ENCODE measurements at regions not wholly inside any gene's neighbourhood (a gene's known extent, or its start where the extent isn't known, plus 50 kb on each side); places are given as distances from the start of the nearest gene placed in this dataset.

DNA sequence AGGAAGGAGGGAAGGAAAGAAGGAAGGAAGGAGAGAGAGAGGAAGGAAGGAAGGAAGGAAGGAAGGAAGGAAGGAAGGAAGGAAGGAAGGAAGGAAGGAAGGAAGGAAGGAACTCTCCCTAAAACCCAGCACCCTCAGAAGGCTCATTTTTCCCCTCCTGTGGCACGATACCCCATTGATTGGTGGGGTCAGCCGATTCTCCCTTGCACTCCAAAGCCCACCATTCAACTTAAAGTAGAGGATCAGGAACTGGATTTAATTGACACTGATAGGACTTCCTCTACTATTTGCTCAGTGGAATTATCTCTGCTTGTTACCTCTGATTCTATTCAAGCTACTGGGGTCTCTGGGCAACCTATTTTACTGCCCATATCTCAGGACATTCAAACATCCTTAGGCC, 199.2 kb upstream of the MAOA start:
- Mint-ChIP-seq H3K4me1 (ENCODE audit: low read depth) (no peaks in the 10 kb centered on the region), H3K36me3 (no peaks in the 10 kb centered on the region), H3K27me3 (no peaks in the 10 kb centered on the region), H3K4me3 (no peak overlapping the region), H3K9me3 (peaks cover 10% of the 10 kb centered on the region), H3K27ac (no peak overlapping the region)
- intact Hi-C loops (cut with micrococcal nuclease): no loop called here
- no peak for DNase-seq
- POLR2A ChIA-PET: no interaction called here
- CTCF ChIA-PET: no interaction called here

DNA sequence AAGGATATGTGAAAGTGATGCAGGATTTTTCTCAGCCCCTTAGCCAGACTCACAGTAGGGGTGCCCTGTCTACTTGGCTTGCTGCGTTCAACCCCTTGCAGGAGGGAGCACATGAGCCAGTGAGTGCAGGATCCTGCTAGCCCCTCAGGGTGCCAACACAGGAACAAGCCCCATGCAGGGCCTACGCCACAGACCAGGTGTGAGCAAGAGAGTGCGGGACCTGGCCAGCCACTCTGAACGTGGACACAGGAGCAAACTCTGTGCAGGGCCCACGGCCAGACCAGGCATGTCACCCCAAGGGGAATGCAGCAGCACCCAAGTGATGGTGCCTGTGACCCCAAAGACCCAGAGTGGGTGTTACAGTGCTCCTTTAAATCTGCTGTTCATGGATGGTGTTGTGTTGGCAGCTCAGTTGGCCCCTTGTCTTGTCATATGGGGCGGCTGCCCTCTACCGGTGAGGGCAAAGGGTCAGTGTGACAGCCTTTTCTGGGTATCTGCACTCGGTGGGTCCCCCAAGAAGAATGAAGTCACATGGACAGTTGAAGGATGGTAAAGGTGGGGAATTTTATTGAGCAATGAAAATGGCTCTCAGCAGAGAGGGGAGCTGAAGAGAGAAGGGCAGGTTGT, 188.4 kb upstream of the MAOA start:
- intact Hi-C loops (cut with micrococcal nuclease): no loop called here
- peaks cover 4% of the 10 kb centered on the region for H3K4me1 Mint-ChIP-seq (ENCODE audit: low read depth)
- CTCF ChIA-PET: no interaction called here
- H3K4me3 Mint-ChIP-seq: no peak overlapping the region
- POLR2A ChIA-PET: no interaction called here
- no peak for DNase-seq
- no peak overlapping the region for H3K27ac Mint-ChIP-seq
- no peaks in the 10 kb centered on the region for H3K36me3 Mint-ChIP-seq
- H3K9me3 Mint-ChIP-seq: peaks cover 2% of the 10 kb centered on the region
- no peaks in the 10 kb centered on the region for H3K27me3 Mint-ChIP-seq

DNA sequence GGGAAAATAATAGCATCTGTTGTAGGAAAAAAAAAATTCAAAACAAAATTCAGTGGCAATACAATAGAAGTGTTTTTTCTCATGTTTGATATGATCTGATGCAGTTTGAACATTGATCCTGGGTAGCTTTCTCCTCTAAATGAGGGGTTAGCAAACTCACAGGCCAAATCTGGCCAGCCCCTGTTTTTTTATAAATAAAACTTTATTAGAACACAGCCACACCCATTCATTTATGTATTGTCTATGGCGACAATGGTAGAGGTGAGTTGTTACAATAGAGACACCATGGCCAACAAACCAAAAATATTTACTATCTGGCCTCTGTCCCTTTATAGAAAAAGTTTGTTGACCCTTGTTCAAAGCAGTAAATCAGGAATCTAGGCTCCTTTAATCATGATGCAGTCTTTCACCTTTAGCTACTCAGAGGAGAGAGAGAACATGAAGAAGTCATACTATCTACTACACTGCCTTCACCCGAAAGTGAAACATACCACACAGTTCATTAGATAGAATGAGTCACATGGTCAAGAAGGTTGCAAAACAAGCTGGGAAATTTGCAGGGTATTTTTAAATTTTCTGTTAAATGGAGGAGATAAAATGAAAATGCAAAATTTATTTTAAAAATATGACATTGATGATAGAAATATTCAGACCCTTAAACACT, 186.6 kb upstream of the MAOA start:
- Mint-ChIP-seq H3K4me1 (ENCODE audit: low read depth) (peaks cover 4% of the 10 kb centered on the region), H3K36me3 (no peaks in the 10 kb centered on the region), H3K4me3 (no peak overlapping the region), H3K9me3 (peaks cover 2% of the 10 kb centered on the region), H3K27me3 (no peaks in the 10 kb centered on the region), H3K27ac (no peak overlapping the region)
- CTCF ChIA-PET: no interaction called here
- intact Hi-C loops (cut with micrococcal nuclease): no loop called here
- POLR2A ChIA-PET: no interaction called here
- DNase-seq: no peak

DNA sequence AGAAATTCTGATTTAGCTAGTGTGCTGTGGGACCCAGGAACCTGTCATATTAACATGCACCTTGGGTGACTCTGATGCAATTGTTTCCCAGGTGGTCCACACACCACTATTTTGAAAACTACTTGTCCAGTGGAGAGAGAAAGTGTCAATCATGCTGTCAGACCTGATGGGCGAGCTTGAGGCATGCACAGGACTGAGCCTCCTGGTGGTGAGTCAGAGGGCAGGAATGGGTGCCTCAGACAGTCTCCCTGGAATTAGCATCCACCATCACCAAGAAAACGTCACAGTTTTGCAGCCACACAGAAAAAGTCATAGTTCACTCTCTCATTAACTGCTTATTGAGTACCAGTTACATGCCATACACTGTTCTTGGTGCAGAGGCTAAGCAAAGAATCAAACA, 181.8 kb upstream of the MAOA start:
- H3K36me3 Mint-ChIP-seq: no peaks in the 10 kb centered on the region
- DNase-seq: no peak
- ChIA-PET CTCF (no interaction called here), POLR2A (no interaction called here)
- H3K27ac Mint-ChIP-seq: no peak overlapping the region
- no peak overlapping the region for H3K4me3 Mint-ChIP-seq
- intact Hi-C loops (cut with micrococcal nuclease): no loop called here
- peaks cover 4% of the 10 kb centered on the region for H3K4me1 Mint-ChIP-seq (ENCODE audit: low read depth)
- no peaks in the 10 kb centered on the region for H3K27me3 Mint-ChIP-seq
- H3K9me3 Mint-ChIP-seq: peaks cover 2% of the 10 kb centered on the region

DNA sequence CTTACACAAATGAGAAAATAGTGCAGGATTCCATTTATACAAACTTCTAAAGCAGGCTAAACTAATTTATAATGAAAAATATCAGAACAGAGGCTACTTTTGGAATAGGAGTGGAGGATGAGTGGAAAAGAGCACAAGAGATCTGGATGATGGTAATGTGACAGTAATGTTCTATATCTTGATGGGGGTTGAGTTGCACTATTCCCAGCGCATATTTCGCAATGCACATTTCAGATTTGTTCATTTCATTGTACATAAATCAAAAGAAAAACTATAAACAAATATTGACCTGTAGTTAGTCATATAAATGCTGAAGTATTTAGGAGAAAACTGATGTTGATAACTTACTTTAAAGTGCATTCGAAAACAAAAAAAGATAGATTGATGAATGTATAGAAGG, 177.0 kb upstream of the MAOA start:
- no peak for DNase-seq
- no peaks in the 10 kb centered on the region for H3K4me1 Mint-ChIP-seq (ENCODE audit: low read depth)
- H3K4me3 Mint-ChIP-seq: no peak overlapping the region
- CTCF ChIA-PET: no interaction called here
- H3K27me3 Mint-ChIP-seq: peaks cover 3% of the 10 kb centered on the region
- POLR2A ChIA-PET: no interaction called here
- H3K36me3 Mint-ChIP-seq: no peaks in the 10 kb centered on the region
- no peak overlapping the region for H3K27ac Mint-ChIP-seq
- intact Hi-C loops (cut with micrococcal nuclease): no loop called here
- H3K9me3 Mint-ChIP-seq: peaks cover 4% of the 10 kb centered on the region

DNA sequence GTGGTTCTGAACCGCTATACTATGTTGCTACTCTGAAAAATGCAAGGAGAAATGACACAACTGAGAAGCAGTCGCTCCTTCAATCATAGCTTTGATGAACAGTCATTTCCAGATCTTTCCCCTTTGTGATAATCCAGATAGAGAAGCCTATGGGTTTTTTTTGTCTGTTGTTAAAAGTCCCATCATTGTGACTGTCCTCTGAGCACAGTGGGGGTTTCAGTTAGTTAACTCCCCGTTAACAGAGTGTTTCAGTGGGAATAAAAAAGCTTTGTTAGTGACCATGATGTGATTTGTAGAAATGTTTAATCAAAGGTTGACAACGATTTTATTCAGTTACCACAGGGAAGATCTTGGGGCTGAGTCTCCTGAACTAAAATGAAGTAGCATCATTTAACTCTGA, 176.2 kb upstream of the MAOA start:
- Mint-ChIP-seq H3K27me3 (peaks cover 3% of the 10 kb centered on the region), H3K4me1 (ENCODE audit: low read depth) (no peaks in the 10 kb centered on the region), H3K9me3 (peaks cover 4% of the 10 kb centered on the region), H3K36me3 (no peaks in the 10 kb centered on the region), H3K4me3 (no peak overlapping the region), H3K27ac (no peak overlapping the region)
- ChIA-PET CTCF (no interaction called here), POLR2A (no interaction called here)
- intact Hi-C loops (cut with micrococcal nuclease): no loop called here
- no peak for DNase-seq

DNA sequence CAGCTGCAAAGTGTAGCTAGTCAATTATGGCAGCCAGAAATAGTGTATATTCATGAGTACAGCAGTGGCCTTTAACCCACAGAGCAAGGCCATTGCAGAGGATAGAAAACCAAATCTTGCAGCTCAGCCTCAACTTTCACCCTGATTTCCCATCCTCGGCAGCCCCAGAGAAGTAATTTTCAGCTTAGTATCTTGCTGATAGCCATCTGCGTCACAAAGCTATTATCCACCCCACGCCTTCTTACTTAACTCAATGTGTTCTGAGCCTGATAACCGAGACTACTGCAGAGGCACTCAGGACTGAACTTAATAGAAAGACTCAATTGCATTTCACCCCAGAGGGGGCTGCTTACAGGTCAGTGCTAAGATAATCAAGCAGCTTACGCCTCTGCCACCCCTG, 174.5 kb upstream of the MAOA start:
- Mint-ChIP-seq H3K36me3 (no peaks in the 10 kb centered on the region), H3K27me3 (peaks cover 3% of the 10 kb centered on the region), H3K4me3 (no peak overlapping the region), H3K9me3 (peaks cover 4% of the 10 kb centered on the region), H3K27ac (no peak overlapping the region), H3K4me1 (ENCODE audit: low read depth) (no peaks in the 10 kb centered on the region)
- ChIA-PET CTCF (no interaction called here), POLR2A (no interaction called here)
- no peak for DNase-seq
- intact Hi-C loops (cut with micrococcal nuclease): no loop called here

DNA sequence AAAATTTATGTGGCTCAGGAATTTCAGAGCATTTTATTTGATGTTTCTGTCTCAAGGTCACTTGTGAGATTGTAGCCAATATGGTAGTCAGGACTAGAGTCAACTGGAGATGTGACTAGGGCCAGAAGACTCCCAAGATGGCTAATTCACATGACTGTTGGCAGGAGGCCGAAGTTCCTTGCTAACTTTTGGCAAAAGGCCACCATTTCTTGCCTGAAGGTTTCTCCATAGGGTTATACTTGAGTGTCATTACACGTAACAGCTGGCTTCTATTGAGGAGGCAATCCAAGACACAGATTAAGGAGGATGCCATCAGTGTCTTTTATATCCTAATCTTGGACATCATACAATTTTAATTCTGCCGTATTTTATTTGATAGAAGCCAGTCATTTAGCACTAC, 162.3 kb upstream of the MAOA start:
- Mint-ChIP-seq H3K27ac (no peak overlapping the region), H3K36me3 (no peaks in the 10 kb centered on the region), H3K4me3 (no peak overlapping the region), H3K4me1 (ENCODE audit: low read depth) (no peaks in the 10 kb centered on the region), H3K9me3 (peaks cover 2% of the 10 kb centered on the region), H3K27me3 (no peaks in the 10 kb centered on the region)
- intact Hi-C loops (cut with micrococcal nuclease): no loop called here
- ChIA-PET CTCF (no interaction called here), POLR2A (no interaction called here)
- DNase-seq: no peak

DNA sequence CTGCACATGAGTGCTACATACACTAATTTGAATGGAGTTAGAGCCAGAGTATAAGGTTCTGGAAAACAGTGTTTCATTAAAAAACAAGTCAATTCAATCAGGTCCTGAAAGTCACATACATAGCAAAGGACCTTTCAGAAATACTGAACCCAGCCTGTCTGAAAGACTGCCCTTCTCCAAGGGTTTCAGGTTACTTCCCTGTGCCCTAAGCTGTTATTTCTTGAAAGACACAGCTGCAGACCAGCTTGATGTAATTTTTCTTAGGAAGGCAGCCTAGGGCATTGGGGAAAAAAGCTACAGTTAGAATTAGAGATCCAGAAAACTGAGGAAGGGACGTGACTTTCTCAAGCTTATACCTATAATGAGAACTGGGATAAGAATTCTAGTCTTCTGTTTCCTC, 155.9 kb upstream of the MAOA start:
- DNase-seq: no peak
- no peaks in the 10 kb centered on the region for H3K36me3 Mint-ChIP-seq
- no peak overlapping the region for H3K4me3 Mint-ChIP-seq
- ChIA-PET CTCF (no interaction called here), POLR2A (no interaction called here)
- H3K9me3 Mint-ChIP-seq: peaks cover 2% of the 10 kb centered on the region
- intact Hi-C loops (cut with micrococcal nuclease): no loop called here
- no peaks in the 10 kb centered on the region for H3K27me3 Mint-ChIP-seq
- H3K27ac Mint-ChIP-seq: no peak overlapping the region
- peaks cover 2% of the 10 kb centered on the region for H3K4me1 Mint-ChIP-seq (ENCODE audit: low read depth)

DNA sequence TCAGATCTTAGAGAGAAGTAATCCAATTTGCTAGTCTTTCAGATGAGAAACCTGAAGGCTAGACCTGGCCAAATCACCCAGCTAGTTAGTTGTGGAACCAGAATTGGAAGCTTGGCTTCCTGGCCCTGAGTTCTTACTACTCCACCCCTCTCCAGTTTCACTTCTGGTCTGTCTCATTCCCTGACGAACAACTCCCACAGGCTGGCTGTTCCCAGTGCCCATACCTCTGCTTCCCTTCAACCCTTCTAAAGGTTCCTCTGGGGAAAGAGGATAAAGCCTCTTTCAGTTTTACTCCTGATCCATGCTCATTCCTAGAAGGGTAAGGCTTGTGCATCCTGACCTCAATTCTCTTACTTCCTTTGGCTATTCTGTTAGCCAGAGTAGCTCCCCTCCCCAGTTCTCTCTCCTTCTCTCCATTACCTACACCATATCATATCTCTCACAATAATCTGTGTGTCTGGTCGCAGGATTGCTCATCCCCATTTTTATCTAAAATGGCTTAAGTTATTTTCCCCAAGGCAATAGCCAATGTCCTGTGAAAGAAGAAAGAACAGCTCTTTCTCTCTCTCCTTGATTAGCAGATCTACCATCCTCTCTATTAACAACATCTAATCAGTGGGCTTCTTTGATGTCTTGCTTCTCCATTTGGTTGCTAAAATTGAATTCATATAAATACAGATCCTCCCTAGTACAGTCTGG, 155.0 kb upstream of the MAOA start:
- intact Hi-C loops (cut with micrococcal nuclease): no loop called here

DNA sequence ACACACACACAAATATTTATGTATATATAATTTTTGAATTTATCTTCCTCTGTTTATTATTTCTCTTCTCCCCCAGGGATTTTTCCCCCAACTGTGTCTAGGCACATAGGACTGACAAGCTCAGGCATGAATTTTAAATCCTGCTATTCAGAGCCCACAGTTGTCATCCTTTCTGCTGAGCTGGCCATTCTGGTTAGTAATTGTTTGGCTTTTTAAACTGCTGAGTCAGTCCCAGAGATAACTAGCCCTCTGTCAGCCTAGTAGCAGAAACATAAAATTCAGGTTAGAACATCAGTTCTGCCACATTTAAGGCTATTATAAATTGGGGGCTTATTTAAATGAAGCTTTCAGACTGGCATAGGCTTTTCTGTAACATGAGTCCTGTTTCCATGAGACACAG, 151.7 kb upstream of the MAOA start:
- CTCF ChIA-PET: no interaction called here
- peaks cover 2% of the 10 kb centered on the region for H3K4me1 Mint-ChIP-seq (ENCODE audit: low read depth)
- DNase-seq: no peak
- no peak overlapping the region for H3K27ac Mint-ChIP-seq
- no peaks in the 10 kb centered on the region for H3K9me3 Mint-ChIP-seq
- POLR2A ChIA-PET: no interaction called here
- H3K4me3 Mint-ChIP-seq: no peak overlapping the region
- H3K36me3 Mint-ChIP-seq: no peaks in the 10 kb centered on the region
- no peaks in the 10 kb centered on the region for H3K27me3 Mint-ChIP-seq
- intact Hi-C loops (cut with micrococcal nuclease): no loop called here

More for the DNA sequence above, 155.0 kb upstream of the MAOA start:
- POLR2A ChIA-PET: no interaction called here
- H3K27ac Mint-ChIP-seq: no peak overlapping the region
- no peaks in the 10 kb centered on the region for H3K27me3 Mint-ChIP-seq
- peaks cover 2% of the 10 kb centered on the region for H3K4me1 Mint-ChIP-seq (ENCODE audit: low read depth)
- DNase-seq: no peak
- CTCF ChIA-PET: no interaction called here
- peaks cover 2% of the 10 kb centered on the region for H3K9me3 Mint-ChIP-seq
- no peak overlapping the region for H3K4me3 Mint-ChIP-seq
- H3K36me3 Mint-ChIP-seq: no peaks in the 10 kb centered on the region

DNA sequence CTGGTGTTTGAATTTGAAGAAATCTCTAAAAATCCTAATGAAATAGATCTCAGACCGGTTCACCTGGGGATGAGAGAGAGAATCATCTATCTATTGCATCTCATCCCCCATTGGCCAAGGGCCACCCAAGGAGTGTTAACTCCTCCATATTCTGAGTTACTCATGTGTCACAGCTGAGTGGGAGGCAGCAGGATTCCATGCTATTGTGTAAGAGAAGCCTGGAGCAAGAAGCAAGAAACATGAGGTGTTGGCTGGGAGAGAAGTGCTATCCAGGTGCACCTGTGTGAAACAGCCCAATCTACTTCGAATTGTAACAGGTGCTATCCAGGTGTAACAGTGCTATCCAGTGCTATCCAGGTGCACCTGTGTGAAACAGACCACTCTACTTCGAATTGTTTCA, 150.3 kb upstream of the MAOA start:
- ChIA-PET POLR2A (no interaction called here), CTCF (no interaction called here)
- DNase-seq: no peak
- Mint-ChIP-seq H3K4me3 (no peak overlapping the region), H3K4me1 (ENCODE audit: low read depth) (peaks cover 2% of the 10 kb centered on the region), H3K9me3 (no peaks in the 10 kb centered on the region), H3K36me3 (no peaks in the 10 kb centered on the region), H3K27ac (no peak overlapping the region), H3K27me3 (no peaks in the 10 kb centered on the region)
- intact Hi-C loops (cut with micrococcal nuclease): no loop called here

DNA sequence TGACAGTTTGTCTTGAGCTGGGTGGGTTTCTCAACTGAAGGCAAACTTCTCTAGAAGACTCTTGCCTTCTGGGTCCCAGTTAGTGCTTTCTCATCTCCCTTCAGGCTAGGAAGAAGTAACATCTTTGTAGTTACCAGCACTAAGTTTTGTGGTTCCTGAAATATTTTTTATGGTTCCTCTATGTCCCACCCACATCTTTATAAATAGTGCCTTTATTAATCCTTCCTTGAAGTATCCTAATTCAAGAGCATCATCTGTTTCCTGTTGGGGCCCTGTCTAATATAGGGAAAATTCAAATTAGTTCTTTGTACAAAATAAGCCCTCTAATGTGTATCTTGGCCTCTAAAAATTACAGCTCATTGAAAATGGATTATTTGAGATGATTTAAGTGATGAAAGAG, 147.4 kb upstream of the MAOA start:
- ChIA-PET POLR2A (no interaction called here), CTCF (no interaction called here)
- intact Hi-C loops (cut with micrococcal nuclease): no loop called here
- Mint-ChIP-seq H3K4me1 (ENCODE audit: low read depth) (no peaks in the 10 kb centered on the region), H3K27ac (no peak overlapping the region), H3K4me3 (no peak overlapping the region), H3K27me3 (no peaks in the 10 kb centered on the region), H3K9me3 (no peaks in the 10 kb centered on the region), H3K36me3 (no peaks in the 10 kb centered on the region)
- DNase-seq: no peak
